HG03196 (cell line): ENCODE measurements at regions not wholly inside any gene's neighbourhood (a gene's known extent, or its start where the extent isn't known, plus 50 kb on each side); places are given as distances from the start of the nearest gene placed in this dataset.
"Not testable (repeated sequence)": the region's sequence is repeated elsewhere in the genome, so short reads cannot be mapped to it uniquely, and the experiment has no call there.

ENCODE experiments used
- ATAC-seq: cut with Tn5 transposase; IDR thresholded peaks from one replicate; pipeline ENCODE4 v1.9.1; 2021; ENCODE audit not compliant: unreplicated experiment

- no peak for ATAC-seq
Measured at GRCh38 chr1:166390366-166391033, 223.7 kb upstream of the FAM78B start.

GRCh38 chr1:166391279-166392066 lies 224.7 kb upstream of the FAM78B start:
- no peak for ATAC-seq

DNA sequence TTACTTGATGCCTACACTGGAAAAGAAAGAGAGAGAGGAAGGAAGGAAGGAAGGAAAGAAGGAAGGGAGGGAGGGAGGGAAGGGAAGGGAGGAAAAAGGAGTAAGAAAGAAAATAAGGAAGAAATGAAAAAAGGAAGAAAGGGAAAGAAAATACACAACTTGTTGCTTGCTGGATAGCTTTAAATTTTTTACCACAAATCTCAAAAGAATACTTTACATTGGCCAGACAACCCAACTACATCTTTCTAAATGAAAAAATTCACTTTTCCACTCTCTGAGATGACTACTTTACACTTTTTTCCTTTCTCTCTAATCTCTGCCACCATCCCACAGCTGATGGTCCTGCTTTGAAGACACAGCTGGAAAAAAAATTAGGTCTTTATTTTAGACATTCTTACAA lies 228.9 kb upstream of the FAM78B start:
- no peak for ATAC-seq

DNA sequence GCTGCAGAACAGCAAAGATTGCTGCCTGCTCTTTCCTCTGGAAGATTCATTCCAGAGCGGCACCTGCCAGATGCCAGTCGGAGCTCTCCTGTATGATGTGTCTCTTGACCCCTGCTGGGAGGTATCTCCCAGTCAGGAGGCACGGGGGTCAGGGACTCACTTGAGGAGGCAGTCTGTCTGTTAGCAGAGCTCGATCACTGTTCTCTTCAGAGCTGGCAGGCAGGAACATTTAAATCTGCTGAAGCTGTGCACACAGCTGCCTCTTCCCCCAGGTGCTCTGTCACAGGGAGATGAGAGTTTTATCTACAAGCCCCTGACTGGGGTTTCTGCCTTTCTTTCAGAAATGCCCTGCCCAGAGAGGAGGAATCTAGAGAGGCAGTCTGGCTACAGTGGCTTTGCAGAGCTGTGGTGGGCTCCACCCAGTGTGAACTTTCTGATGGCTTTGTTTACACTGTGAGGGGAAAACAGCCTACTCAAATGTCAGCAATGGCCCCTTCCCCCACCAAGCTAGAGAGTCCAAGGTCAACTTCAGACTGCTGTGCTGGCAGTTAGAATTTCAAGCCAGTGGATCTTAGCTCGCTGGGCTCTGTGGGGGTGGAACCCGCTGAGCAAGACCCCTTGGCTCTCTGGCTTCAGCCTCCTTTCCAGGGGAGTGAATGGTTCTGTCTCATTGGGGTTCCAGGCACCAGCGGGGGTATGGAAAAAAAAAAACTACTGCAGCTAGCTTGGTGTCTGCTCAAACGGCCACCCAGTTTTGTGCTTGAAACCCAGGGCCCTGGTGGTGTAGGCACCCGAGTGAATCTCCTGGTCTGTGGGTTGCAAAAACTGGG lies 242.7 kb upstream of the FAM78B start:
- not testable (repeated sequence) for ATAC-seq

- no peak for ATAC-seq
Measured at GRCh38 chr1:166410083-166410385, 243.2 kb upstream of the FAM78B start.

- ATAC-seq = not testable (repeated sequence)
Measured at GRCh38 chr1:166416831-166417230, 250.0 kb upstream of the FAM78B start.

- ATAC-seq = no peak
Measured at GRCh38 chr1:166418344-166418933, 251.6 kb upstream of the FAM78B start.

GRCh38 chr1:166422586-166422985 lies 255.8 kb upstream of the FAM78B start:
- ATAC-seq = not testable (repeated sequence)

DNA sequence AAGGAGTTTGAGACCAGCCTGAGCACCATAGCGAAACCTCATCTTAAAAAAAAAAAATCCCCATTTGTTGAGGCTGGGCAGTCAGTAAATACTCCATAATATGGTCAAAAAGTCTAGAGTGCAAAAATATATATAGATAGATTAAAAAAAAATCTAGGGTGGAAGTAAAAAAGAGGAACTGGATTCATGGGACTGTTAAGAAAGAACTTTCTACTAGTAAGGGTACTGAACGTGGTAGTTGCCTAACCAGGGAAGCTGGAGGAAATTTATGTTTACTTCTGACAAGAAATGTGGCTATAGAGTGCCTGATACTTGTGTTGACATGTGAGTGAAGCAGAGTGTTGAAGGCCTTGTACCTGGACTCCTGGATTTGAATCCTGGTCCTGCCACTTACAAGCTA lies 265.9 kb upstream of the FAM78B start:
- no peak for ATAC-seq

DNA sequence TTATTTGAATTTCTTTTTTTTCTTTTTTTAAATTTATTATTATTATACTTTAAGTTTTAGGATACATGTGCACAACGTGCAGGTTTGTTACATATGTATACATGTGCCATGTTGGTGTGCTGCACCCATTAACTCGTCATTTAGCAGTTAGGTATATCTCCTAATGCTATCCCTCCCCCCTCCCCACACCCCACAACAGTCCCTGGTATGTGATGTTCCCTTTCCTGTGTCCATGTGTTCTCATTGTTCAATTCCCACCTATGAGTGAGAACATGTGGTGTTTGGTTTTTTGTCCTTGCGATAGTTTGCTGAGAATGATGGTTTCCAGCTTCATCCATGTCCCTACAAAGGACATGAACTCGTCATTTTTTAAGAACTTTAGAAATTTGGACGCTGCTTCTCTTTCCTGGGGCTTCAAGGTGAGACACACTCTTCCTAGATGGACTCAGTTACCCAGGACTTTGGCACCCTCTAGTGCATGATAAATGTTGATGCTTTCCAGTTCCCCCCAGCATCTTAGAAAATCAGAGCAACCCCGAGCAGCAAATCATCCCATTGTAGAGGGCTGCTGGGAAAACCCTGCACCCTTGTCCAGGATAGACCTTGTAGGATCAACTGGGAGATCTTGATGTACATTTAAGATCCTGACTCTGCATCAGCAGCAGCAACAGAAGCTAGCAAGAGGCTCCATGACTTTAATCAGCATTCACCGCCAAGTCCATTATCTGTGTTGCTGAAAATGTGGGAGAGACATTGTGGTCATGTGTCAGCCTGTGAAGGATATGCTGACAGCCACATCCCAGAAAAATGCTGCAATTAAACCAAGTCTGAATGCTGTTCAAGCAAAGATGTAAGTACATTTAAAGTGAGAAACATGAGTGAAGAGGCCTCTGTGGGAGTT lies 266.9 kb upstream of the FAM78B start:
- ATAC-seq = not testable (repeated sequence)

GRCh38 chr1:166457700-166458099 lies 290.9 kb upstream of the FAM78B start:
- no peak for ATAC-seq

DNA sequence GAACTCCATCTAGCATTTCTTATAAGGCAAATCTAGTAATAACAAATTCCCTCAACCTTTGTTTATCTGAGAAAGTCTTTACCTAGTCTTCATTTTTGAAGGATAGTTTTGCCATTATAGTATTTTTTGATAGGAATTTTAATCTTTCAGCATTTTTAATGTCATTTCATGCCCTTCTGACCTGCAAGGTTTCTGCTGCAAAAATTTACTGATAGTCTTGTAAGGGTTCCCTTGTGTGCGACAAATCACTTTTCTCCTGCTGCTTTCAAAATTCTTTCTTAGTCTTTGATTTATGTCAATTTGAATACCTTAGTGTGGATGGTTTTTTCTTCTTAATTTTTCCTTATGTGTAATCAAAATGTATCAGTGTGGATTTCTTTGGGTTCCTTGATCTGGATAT lies 297.5 kb upstream of the FAM78B start:
- ATAC-seq = no peak

- no peak for ATAC-seq
Measured at GRCh38 chr1:166470014-166470413, 303.2 kb upstream of the FAM78B start.

DNA sequence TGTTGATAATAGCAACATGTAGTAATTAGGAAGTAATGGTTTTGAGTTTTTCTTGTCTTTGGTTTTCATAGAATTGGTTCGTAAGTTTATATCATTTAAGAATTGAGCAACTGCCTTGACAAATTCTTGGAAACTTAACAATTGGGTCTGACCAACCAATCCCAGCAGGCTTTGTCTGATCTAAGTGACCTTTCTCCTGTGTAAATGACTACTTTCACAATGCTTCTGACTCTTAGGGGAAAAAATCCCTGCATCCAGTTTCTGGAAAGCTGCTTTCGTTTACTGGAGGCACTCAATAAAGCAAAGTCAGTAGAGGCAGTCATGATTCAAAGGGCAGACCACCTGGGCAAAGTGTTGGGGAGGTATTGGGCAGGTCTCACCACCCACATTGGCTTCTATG lies 303.6 kb upstream of the FAM78B start:
- no peak for ATAC-seq

DNA sequence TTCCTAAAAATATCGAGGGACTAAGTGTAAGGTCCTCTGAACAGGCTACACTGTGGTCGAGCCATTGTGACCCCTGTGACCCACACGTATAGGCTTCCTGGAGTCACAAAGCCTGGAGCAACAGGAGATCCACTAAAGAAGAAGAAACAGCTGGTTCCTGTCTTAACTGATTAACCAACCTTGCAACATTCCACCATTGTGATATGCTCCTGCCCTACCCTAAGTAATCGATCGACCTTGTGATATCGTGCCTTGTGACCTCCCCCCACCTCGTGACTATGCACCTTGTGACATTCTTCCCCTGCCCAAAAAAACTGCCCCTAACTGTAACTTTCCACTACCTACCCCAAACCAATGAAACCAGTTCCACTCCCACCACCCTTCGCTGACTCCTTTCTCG lies 304.6 kb upstream of the FAM78B start:
- no peak for ATAC-seq

DNA sequence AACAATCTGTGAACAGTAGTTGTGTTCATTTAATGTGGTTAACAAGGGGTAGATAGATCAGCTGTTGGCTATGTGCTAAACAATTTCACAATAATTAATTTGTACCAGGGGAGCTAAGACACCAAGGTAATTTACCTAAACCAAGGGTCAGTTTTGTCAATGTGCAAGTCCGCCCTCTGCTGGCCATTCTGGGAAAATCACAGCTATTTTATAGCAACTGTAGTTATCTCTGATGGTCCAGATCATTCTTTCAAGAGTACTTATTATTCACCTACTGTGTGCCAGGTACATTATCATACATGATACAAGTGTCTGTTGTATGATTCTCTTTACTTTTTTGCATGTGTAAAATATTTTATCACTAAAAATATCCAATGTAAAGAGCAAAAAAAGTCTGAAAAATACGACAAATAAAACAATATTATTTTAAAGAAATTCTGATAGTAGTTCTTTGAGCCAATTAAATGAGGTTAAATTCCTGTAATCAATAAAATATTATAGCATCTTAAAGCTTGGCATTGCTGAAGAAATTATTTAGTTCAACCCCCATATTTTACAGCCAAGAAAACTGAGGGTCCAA lies 312.3 kb upstream of the FAM78B start:
- ATAC-seq = peak; percentile 56

DNA sequence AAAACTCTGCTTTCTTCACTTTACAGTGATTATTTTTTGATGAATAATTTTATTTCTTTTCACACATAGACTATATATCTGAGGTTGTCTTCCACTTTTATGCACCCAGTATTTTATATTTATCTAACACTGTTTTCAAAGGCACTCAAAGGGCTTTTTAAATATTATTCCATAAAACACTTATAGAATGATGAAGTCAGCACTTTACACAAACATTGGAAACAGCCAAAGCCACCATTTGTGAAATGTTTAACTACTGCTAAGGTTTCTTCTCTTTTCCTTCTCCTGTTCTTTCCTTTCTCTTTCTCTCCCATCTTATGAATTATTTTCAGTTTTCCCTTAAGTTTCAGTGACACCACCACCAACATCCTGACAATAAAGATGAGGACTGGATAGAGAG lies 317.7 kb upstream of the FAM78B start:
- no peak for ATAC-seq

DNA sequence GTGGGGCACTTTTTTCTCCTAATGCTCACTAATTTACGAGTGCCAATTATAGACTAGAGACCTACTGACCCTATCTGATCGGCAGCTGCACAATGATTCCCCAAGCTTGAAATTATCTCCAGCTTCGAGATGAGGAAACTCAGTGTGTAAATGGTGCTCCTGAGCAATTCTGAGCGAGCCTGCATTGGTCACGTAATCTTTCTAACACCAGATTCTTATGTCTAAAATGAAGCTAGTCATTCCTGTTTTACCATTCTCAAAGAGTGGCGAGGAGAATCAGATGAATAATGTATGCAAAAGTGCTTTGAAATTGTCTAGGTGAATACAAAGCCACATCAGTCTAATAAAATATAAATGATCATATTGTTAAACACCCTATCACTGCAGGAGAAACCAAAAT lies 318.1 kb upstream of the FAM78B start:
- ATAC-seq = no peak

GRCh38 chr1:166485620-166486019 lies 318.8 kb upstream of the FAM78B start:
- no peak for ATAC-seq

GRCh38 chr1:166488327-166488726 lies 321.5 kb upstream of the FAM78B start:
- ATAC-seq = no peak
